ENCODE measurements at regions not wholly inside any gene's neighbourhood (a gene's known extent, or its start where the extent isn't known, plus 50 kb on each side); places are given as distances from the start of the nearest gene placed in this dataset.

DNA sequence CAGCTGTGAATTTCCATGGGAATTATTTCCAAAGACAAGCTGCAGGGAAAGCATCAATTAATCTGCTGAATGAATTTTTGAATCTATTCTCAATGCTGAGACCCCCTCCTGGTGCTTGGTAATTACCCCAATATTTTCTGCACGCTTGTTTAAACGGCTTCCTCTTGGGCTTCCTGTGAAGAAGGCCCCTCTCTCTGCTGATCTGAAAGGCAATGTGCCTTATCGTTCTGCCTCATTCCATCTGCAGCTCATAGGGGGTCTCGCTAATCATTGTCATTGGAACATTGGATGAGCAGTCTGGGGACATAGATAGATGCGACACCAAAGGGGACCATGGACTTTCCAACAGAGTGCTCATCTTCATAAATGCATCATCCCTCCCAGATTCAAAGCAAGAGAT is 851.6 kb downstream of the PDHA2 start:
- ChIA-PET RAD21 (ENCODE audit: unreplicated experiment) (no interaction called here), CTCF (no interaction called here), SMC1A (ENCODE audit: uncharacterized antibody, unreplicated experiment) (no interaction called here), POLR2A (no interaction called here)
- no peaks in the 10 kb centered on the region for H3K36me3 ChIP-seq (ENCODE audit: control insufficient read depth in 2 of 2, insufficient read depth in 2 of 2, low read length in 1 of 2)
- H3K9me3 ChIP-seq (replicated peaks; ENCODE audit: control insufficient read depth, insufficient read depth, low read length), result no peaks in the 10 kb centered on the region
- no peak overlapping the region for H3K4me2 ChIP-seq (ENCODE audit: control insufficient read depth, insufficient read depth)
- H3K9ac ChIP-seq (ENCODE audit: control insufficient read depth, insufficient read depth, low read length), result no peak overlapping the region
- WGBS (ENCODE audit: insufficient coverage, insufficient replicate concordance, low lambda C conversion rate, missing lambda C conversion rate), result 55% methylated on average over 5 of the region's 5 CpGs
- no peak for FAIRE-seq
- no peak for ATAC-seq
- intact Hi-C loops (cut with micrococcal nuclease; ENCODE audit: unreplicated experiment), result no loop called here
- H3K4me1 ChIP-seq (ENCODE audit: control insufficient read depth, insufficient read depth, low read length), result no peaks in the 10 kb centered on the region
- H3K27ac ChIP-seq (ENCODE audit: control insufficient read depth, insufficient read depth), result no peak overlapping the region
- no peak overlapping the region for H3K4me3 ChIP-seq
- TF ChIP-seq ZBTB33 (IDR thresholded peaks at IDR 0.05) (no peak), HDGF (IDR thresholded peaks at IDR 0.05) (no peak), EZH2 (IDR thresholded peaks at IDR 0.05; ENCODE audit: borderline replicate concordance, control insufficient read depth, low read depth, low read length) (no peak), SMC3 (IDR thresholded peaks at IDR 0.05; ENCODE audit: borderline replicate concordance, low read length) (no peak), POLR2A (IDR thresholded peaks at IDR 0.05; ENCODE audit: low read depth, low read length) (no peak), SIX5 (IDR thresholded peaks at IDR 0.05; ENCODE audit: low read depth, low read length, severe bottlenecking) (no peak), ZNF622 (IDR thresholded peaks at IDR 0.05) (no peak)
- TF ChIP-seq, protein P1, sequence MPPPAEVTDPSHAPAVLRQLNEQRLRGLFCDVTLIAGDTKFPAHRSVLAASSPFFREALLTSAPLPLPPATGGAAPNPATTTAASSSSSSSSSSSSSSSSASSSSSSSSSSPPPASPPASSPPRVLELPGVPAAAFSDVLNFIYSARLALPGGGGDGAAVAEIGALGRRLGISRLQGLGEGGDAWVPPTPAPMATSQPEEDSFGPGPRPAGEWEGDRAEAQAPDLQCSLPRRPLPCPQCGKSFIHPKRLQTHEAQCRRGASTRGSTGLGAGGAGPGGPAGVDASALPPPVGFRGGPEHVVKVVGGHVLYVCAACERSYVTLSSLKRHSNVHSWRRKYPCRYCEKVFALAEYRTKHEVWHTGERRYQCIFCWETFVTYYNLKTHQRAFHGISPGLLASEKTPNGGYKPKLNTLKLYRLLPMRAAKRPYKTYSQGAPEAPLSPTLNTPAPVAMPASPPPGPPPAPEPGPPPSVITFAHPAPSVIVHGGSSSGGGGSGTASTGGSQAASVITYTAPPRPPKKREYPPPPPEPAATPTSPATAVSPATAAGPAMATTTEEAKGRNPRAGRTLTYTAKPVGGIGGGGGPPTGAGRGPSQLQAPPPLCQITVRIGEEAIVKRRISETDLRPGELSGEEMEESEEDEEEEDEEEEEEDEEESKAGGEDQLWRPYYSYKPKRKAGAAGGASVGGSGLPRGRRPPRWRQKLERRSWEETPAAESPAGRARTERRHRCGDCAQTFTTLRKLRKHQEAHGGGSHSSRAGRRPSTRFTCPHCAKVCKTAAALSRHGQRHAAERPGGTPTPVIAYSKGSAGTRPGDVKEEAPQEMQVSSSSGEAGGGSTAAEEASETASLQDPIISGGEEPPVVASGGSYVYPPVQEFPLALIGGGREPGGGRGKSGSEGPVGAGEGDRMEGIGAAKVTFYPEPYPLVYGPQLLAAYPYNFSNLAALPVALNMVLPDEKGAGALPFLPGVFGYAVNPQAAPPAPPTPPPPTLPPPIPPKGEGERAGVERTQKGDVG (CRISPR knock-in tag; IDR thresholded peaks at IDR 0.05), result no peak
- TF ChIP-seq, protein P2, sequence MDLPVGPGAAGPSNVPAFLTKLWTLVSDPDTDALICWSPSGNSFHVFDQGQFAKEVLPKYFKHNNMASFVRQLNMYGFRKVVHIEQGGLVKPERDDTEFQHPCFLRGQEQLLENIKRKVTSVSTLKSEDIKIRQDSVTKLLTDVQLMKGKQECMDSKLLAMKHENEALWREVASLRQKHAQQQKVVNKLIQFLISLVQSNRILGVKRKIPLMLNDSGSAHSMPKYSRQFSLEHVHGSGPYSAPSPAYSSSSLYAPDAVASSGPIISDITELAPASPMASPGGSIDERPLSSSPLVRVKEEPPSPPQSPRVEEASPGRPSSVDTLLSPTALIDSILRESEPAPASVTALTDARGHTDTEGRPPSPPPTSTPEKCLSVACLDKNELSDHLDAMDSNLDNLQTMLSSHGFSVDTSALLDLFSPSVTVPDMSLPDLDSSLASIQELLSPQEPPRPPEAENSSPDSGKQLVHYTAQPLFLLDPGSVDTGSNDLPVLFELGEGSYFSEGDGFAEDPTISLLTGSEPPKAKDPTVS (IDR thresholded peaks at IDR 0.05; ENCODE audit: low read depth, low read length), result no peak
- TF ChIP-seq, protein P3, sequence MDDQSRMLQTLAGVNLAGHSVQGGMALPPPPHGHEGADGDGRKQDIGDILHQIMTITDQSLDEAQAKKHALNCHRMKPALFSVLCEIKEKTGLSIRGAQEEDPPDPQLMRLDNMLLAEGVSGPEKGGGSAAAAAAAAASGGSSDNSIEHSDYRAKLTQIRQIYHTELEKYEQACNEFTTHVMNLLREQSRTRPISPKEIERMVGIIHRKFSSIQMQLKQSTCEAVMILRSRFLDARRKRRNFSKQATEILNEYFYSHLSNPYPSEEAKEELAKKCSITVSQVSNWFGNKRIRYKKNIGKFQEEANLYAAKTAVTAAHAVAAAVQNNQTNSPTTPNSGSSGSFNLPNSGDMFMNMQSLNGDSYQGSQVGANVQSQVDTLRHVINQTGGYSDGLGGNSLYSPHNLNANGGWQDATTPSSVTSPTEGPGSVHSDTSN (IDR thresholded peaks at IDR 0.05; ENCODE audit: insufficient replicate concordance, low read depth, low read length), result no peak
- BruUV-seq (replicated peaks), result no TSS peak
- no peaks in the 10 kb centered on the region for H4K20me1 ChIP-seq (ENCODE audit: control insufficient read depth, insufficient read depth)
- H3K79me2 ChIP-seq (ENCODE audit: control insufficient read depth, insufficient read depth, low read length), result no peaks in the 10 kb centered on the region
- DNase-seq (ENCODE audit: low read depth, low spot score), result no peak
- in situ Hi-C loops (cut with MboI), result no loop called here
- no peak overlapping the region for H2AFZ ChIP-seq (ENCODE audit: control insufficient read depth, low read depth, low read length)
- no peaks in the 10 kb centered on the region for H3K27me3 ChIP-seq (replicated peaks in 1 of 2; ENCODE audit: control insufficient read depth in 2 of 2, insufficient read depth in 2 of 2, low read length in 1 of 2)

Measured in GM12878 (cell line).